Astrocyte (in vitro differentiated cells and primary cell): ENCODE measurements at regions not wholly inside any gene's neighbourhood (a gene's known extent, or its start where the extent isn't known, plus 50 kb on each side); places are given as distances from the start of the nearest gene placed in this dataset.

Experiments
- CTCF ChIP-seq: IDR thresholded peaks from 2 replicates; pipeline ENCODE4 v1.5.1; 2011; ENCODE audit warnings: low read depth, mild to moderate bottlenecking, inconsistent platforms, low read length, moderate library complexity; ENCODE audit not compliant: insufficient read depth
- EZH2 ChIP-seq: IDR thresholded peaks from 2 replicates; pipeline ENCODE4 v1.6.1; 2012; ENCODE audit warnings: mild to moderate bottlenecking, low read length, inconsistent platforms; ENCODE audit not compliant: insufficient read depth

GRCh38 chr13:78428646-78429045 lies 174.7 kb downstream of the POU4F1 start:
- TF ChIP-seq EZH2 (no peak), CTCF (no peak)
